OCI-LY7 (cell line): ENCODE measurements at regions not wholly inside any gene's neighbourhood (a gene's known extent, or its start where the extent isn't known, plus 50 kb on each side); places are given as distances from the start of the nearest gene placed in this dataset.

Experiments used
- CTCF ChIP-seq: fragments of 200-600 bp; sonication (generic); conservative IDR thresholded peaks from 2 replicates; pipeline ENCODE4 v1.5.1; 2014; ENCODE audit warnings: mild to moderate bottlenecking, antibody characterized with exemption, low read length, moderate library complexity, mixed read lengths
- EZH2phosphoT487 ChIP-seq: fragments of 200-600 bp; sonication (generic); IDR thresholded peaks from 2 replicates; pipeline ENCODE4 v1.6.1; 2018; ENCODE audit warnings: low read depth, borderline replicate concordance, mild to moderate bottlenecking, mixed run types, antibody characterized with exemption, low read length, moderate library complexity, mixed read lengths

DNA sequence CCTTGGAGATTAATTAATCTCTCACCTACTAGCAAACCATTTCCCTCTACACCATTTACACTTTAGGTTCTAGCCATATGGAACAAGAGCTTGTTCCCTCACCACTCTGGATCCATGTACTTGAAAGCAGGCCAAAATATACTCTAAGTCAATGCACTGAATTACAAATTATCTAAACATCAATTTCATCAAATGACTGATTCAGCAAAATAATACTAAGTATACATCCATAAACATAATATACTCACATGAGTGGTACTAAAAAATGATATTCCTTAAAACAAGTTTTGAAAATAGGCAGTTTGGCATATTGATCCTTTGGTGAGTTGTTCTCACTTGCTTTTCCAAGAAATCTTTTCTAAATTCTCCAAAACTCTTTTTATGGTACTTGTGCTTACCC lies 459.7 kb upstream of the ZNF385D start:
- TF ChIP-seq CTCF (no peak), EZH2phosphoT487 (no peak)
